HG03520 (cell line): ENCODE measurements at regions not wholly inside any gene's neighbourhood (a gene's known extent, or its start where the extent isn't known, plus 50 kb on each side); places are given as distances from the start of the nearest gene placed in this dataset.

Experiments
- ATAC-seq: cut with Tn5 transposase; IDR thresholded peaks from one replicate; pipeline ENCODE4 v1.9.1; 2021; ENCODE audit warnings: mild to moderate bottlenecking, moderate library complexity; ENCODE audit not compliant: unreplicated experiment

DNA sequence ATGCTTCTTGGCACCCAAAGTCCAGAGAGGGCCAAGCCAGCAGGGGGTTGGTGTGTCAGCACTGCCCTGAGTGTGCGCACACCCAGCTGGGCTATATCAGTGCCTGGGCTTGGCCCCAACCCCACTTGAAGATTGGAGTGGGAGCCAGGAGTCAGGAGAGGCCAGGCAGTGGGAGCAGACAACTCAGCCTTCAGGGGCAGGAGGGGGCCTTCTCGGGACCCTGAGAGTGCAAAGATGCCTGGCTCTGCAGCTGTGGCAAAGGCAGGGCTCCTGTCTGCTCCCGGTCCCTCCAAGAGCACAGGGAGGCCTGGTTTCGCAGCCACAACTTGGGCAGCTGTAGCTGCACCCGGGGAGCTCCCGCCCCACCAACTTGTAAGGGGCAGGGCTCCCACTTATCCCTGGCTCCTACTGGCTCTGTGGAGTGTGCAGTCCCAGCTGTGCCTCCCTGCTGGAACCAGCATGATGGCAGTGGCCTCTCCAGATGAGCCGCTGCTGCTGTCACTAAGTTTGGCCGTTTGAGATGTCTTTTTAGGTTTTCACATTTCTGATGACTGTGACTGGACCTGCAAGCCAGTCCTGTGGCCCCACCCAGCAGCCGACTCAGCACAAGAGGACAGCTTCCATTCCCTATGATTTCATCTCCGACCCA is 148.8 kb upstream of the HS6ST1 start:
- ATAC-seq = no peak

DNA sequence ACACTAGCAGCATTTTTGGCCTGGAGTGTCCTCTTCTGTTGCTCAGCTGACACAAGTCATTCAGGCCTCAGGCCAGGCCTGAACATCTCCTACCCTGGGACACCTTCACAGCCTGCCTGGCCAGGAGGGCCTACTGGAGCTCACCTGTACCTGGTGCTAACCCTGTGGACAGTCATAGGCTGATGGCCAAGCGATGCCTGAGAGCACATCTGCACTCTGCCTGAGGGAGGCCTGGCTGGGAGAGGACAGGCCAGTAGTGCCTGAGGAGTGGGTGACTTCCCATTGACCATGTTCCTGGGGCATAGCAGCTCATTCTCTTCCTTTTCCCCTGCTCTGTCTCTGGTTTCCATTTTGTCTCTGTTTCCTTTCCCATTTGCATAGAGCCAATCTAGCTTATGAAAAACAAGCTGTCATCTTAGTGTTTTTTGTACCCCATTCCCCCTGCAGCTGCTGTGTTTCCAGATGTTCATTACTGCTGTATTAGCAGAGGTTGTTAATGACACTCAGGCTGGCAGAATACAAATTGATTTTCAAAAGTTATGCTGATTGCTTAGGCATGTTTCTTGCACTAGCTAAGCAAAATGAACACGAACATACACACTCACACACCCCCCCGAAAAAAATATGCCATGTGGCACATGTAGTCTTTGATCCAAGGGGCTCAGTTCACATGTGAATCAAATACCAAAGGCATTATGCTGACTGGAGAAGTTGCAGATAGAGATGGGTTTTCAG is 149.7 kb upstream of the HS6ST1 start:
- no peak for ATAC-seq

DNA sequence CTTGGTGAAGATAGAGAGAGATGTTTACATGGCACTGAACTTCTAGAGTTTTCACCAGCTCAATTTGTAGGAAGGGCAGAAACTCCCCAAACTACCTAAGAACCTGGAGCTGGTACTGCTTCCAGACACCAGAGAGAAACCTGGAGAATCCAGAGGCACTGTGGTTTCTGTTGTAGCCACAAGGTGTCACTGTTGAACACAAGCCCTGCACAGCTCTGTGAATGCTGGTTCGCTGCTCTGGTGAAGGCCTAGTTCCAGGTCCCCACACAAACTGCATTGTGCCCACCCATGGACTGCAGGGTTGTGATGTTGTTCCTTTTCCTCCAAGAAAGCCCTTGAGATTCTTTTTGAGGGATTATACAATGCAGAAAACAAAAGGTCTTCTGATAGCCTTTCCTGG is 150.5 kb upstream of the HS6ST1 start:
- no peak for ATAC-seq

DNA sequence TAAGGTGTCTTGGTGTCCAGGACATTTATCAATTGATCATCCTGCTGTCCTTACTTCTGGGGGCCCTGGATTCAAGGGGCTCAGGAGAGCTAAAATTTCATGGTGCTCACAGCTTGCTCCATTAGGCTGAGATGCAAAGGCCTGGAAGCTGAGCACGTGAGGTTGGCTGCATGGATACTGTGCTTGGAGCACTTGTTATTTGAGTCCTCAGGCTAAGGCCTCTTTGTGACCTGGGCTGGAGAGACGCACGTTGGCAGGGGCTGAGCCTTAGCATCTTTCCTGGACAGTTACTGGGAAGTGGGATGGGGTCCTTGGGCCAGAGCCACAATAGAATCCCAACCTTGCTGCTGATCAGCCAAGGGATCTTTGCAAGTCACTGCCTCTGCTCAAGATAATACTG is 151.2 kb upstream of the HS6ST1 start:
- no peak for ATAC-seq

DNA sequence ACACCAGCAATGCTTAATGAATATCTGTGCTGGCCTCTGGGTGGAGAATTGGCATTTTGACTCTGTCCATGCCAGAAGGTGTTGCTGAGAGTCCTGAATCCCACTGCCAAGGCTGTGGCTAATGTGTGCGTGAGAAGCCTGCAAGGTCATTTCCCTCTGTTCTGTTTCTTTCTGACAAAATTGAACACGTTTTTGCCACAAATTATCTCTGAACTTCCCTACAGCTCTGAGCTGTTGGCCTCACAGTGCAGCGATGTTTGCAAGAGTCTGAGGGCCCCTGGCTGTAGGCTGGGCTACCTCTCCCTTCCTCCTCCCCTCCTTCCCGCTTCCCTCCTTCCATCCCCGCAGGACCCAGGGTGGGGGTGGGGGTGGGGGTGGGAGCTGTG is 154.1 kb upstream of the HS6ST1 start:
- peak; percentile 30 for ATAC-seq

DNA sequence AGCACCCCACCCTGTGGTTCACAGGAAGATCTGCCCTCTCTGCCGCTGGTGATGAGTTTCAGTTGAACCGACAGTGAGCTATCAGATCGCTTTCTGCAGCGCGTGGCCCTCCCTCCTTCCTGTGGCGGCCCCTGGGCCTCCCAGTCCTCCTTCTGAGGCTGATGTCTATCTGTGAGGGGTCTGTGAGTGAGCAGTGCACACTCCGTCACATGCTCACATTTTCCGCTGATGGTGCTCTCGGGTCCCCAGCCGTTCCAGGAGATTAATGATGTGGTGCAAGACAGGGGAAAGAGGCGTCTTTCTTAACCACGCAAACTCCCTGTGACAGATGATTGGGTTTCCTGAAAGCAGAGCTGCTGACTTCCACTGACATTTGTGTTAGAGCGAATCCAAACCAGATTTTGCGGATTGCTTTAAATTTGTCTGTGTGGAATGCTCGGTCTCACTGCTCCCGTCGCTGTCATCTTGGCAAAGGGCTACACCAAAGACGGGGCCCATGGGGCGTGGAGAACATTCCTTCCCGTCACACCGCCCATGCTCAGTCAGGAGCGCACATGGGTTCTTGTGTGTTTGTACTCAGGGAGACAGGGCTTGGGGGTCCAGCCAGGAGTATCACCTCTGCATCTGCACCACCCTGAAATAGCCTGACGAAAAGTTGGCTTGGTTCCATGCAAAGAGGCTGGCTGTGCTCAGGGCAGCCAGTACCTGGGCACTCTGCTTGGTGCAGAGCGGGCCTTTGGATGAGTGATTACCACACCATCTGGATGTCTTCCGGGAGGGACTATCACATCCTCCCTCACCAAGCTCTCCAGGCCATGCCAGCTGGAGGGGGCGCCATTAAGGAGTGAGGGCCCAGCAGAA is 154.7 kb upstream of the HS6ST1 start:
- ATAC-seq = peak; percentile 74

DNA sequence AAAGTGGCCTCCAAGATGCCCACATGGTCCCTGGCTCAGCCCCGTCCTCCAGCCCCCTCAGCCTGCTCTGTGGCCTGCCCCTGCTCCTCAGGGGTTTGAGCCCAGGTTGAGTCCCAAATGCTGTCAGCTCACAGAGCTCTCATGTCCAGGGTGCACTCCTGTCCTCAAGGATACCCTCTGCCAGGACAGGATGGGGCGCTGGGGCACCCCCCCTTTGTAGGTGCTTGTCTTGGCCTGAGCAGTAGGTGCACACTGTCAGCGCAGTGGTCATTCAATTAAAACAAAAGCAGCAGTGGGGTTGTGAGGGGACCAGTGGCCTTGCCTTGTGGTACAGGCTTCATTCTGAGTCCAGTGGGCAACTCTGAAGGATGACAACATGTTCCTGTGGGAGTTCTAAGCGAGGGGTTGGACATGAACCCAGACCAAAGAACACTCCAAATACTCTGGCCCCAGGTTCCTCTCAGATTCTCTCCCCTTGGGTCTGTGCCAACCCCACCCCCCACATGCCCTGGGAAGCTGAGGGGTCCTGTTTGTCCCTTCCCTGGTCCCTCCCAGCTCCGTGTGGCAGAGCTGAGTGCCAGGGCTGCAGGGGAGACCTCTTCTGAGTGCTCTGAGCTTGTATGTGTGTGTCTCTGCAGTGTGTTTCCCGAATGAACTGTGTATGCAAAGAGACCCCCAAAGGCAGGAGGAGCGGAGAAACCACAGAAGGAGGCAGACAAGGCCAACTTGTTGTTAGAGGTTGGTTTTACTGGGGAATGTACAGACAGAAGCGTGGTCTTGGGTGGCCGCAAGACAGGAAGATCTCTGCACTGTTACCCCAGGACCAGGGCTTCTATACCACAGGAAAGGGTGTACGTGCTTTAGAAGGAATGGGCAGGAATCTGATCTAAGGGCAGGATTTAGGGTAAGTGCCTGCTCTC is 155.6 kb upstream of the HS6ST1 start:
- ATAC-seq = no peak

DNA sequence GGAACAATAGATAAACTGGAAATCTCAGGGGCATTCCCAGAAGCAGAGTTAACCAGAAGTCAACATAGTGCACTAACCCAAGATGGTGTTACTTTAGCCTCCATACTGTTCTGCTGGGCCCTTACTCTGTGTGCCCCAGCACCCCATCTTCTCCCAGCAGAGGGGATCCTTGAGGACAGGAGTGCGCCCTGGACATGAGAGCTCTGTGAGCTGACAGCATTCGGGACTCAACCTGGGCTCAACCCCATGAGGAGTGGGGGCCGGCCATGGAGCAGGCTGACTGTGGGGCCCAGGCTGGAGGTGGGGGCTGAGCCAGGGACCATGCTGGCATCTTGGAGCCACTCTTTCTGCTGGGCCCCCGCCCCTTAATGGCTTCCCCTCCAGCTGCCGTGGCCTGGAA is 156.3 kb upstream of the HS6ST1 start:
- ATAC-seq = no peak

DNA sequence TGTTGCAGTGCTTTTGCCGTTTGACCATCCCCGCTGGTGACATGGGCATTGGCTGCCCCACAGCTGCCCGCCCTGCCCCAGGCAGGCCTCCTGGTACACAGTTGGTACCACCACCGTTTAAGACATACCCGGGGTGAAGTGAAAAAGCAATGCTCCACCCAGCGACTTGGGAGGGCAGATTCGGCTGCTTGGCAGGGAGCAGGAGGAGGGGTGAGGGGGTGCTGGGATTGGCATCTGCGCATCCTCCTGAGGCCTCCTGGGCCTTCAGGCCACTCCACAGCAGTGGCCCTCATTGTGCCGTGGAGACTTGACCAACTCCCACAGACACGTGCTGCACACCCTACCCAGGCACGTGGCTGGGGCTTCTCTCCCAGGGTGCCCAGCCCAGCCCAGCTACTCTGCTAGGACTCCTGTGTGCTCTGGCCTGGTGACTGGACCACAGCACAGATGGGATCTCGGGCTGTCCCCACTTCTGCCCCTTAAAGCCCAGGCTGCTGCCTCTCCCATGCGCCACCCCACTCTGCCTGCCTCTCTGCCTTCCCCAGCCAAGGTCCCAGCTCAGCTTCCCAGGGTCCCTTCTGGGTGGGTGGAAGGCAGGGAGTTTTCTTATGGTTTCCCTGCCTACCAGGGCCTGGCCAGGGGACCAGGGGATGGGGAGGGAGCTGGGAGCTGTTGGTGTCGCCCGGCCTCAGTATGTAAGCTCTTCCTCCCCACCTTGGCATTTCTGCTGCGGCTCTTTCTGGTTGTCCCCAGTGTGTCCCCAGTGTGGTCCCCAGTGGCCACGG is 157.0 kb upstream of the HS6ST1 start:
- ATAC-seq = no peak

DNA sequence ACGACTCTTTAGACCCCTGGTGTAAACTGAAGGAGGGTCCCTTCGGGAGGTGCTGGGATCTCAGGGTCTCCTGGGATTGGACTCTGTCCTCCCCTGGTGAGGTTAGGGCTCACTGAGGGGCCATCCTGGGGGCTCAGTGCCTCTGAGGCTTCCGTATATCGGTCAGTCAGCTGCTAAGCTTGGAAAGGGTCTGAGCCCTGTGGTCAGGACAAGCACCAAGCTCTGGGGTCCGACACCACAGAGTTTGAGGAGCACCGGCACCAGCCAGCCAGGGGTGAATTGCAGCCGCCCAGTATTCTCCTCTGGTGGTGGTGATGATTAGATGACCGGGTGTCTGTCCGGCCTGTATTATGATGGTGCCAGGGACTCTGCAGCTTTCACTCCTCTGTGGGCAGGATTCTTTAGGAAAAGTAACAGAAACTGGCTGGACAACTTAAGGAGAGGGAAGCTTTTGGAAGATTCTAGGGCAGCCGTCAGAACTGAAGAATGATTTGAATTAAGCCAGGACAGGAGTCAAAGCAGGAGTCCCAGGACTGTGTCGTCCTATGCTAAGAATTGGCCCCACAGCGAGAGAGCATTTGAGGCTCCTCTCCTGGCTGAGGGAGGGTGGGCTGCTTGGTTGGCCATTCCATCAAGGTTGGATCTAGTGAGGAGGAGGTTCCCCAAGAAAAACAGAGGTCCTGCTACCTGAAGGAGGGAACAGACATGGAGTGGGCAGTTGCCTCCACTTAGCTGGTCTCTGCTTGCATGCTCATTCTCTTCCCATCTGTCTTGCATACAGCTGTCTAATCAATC is 158.6 kb upstream of the HS6ST1 start:
- ATAC-seq = no peak

DNA sequence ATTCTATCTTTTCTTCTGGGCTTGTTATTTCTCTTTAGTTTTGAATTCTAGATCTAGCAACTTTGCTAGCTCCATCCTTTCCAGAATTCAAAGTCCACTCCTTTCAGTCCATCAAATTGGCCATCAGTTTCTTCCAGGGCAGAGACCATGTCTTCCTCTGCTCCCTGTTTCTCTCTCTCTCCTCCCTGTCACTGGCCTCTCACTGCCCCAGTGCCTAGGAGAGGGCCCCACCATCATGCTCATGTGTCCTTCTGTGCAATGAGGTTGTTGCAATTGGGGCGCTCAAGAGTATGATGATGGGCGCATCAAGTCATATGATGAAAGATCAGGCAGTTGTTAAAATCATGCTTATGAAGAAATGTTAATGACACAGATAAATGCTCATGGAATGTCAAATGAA is 159.2 kb upstream of the HS6ST1 start:
- ATAC-seq = no peak

DNA sequence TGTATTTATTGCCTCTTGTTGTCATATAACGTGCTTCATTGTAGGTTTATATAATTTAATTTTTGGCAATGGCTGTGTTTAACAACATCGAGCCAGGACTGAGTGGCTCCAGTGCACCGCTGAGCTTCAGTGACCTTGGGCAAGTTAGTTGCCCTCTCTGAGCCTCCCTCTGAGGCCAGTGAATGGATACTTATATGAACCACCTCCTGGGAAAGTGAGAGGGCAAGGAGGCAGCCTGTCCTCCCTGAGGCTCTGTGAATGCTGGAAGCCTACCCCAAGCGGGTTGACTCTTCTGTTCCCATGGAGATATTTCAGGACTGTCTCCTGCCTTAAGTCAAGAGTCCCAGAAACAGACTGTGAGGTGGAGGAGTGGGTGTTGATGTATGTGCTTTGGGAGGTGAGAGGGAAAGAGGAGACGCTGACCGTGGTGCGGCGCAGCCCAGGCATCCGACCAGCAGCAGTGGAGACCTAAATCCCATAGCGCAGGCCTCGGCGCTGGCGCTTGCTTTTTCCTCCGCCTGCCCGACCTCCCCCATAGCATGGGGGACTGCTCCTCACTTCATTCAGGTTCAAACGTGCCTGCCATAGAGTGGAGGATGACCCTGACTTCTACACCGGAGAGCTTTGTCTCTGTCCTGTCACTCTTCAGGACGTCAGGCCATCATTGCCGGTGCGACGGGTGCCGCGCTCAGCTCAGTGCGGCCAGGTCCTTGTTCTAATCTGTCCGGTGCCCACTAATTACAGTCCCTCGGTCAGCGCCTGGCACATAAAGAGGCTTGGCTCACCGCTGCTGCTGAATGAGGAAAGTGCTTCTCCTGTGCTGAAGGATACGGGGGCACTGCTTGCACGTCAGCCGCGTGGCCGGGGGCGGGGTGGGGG is 167.3 kb upstream of the HS6ST1 start:
- no peak for ATAC-seq

DNA sequence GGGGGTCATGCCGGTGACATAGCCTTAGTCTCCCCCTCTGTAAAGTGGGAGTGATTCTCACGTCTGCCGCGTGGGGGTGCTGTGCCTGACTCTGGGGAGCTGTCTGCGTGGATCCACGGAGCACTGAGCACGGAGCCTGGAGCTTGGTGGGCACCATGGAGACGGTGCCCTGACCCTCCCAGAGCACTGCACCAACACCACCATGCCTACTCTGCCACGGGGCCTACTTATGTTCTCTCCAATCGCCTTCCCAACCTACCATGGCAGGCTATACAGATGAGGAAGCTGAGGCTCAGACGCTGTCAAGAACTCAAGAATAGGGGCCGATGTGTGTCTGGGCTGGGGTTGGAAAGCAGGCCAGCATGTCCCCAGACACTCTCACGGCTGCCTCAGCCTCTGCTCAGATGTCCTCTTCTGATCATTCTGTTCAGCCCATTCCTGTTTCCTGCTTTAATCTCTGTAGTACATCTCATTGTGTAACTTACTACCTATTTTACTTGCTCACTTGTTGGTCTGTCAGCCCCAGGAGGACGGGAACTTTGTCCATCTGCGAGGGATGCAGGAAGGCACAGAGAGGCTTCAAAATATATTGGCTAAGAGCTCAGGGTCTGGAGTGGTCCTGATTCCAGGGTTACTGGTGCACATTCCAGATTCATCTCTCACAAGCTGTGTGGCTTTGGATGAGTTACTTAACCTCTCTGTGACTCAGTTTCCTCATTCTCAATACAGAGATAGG is 168.1 kb upstream of the HS6ST1 start:
- ATAC-seq = no peak

DNA sequence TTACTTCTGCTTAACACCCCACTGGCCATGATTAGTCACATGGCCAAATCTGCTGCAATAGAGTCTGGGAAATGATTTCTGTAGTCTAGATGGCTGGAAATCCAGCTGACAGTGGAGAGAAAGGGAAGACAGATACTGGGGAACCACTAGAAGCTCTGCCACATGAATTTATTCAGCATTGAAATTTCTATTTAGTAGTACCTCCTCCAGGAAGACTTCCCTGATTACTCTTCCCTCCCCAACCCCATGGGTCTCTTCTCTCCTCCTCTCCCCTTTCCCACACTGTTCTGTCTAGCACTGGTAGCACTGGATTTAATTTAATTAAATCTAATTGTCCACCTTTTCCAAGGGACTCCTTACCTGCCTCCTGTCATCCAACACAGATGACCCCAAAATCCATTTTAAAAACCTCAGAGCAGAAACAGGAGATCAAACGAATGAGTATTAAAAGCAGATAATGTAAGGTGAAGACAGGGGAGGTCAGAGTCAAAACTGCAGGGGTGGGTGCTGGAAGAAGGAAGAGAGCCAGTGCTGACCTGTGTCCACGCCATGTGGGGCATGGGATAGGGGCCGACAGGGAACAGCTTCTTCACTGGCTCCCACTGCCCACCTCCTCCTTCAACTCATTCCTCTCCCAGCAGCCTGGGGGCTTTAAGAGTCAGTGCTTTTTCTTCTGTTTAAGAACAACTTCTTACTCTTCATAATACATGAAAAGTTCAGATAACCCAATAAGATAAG is 169.2 kb upstream of the HS6ST1 start:
- no peak for ATAC-seq

DNA sequence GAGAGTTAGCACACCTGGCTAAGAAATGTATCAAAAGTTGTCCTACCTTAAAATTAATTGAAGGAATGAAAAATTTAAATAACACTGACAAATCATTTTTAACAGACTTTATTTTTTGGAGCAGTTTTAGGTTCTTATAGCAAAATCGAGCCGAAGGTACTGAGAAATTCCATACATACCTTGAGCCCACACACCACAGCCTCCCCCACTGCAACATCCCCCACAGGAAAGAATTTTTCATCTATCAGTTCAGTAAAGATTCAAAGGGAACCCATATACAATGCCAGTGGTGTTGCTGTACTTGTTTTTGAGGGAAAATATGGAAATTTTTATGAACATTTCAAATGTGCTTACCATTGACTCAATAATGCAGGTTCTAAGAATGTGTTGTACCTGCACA is 169.8 kb upstream of the HS6ST1 start:
- no peak for ATAC-seq

DNA sequence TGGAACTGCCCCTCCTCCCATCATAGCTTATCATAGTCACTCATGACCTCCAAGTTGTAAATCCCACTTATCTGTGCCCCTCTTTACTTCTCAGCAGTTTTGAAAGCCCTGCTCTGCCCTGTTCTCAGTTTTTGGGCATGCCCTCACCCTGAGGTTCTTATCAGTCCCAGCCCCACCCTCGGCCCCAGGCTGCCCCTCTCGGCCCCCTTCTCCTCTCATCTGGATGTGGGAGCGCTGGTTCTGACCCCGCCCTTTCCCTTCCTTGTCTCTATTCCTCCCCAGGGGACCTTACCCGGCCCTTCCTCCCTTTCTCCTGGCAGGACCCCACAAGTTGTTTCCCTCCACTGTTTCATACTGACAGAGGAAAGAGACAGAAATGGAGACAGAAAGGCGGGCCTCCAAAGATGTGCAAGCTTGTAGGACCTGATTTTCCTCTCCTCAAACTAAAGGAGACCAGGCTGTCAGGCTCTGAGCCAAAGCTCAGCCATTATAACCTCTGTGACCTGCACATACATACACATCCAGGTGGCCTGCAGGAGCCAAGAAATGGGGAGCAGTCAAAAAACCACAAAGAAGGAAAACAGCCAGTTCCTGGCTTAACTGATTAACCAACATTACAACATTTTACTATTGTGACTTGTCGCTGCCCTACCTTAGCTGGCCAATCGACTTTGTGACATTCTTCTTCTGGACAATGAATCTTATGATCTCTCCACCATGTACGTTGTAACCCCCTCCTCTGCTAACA is 171.0 kb upstream of the HS6ST1 start:
- no peak for ATAC-seq
